T-helper 1 cell treated with Interleukin-12 subunit alpha and Interleukin-12 subunit beta and Interleukin-4 antibody, amounts not matched to agents 30 ng/mL and 1 ng/mL, for 36 hours (primary cell): ENCODE measurements at regions not wholly inside any gene's neighbourhood (a gene's known extent, or its start where the extent isn't known, plus 50 kb on each side); places are given as distances from the start of the nearest gene placed in this dataset.
"Not testable (repeated sequence)": the region's sequence is repeated elsewhere in the genome, so short reads cannot be mapped to it uniquely, and the experiment has no call there.

Experiments
- intact Hi-C: fragments of 100-400 bp; cut with micrococcal nuclease; formaldehyde crosslinking; loops from one replicate; pipeline ENCODE4 v1.15.1; 2024

GRCh38 chr10:111261081-111261615 lies 184.3 kb downstream of the ADRA2A start:
- intact Hi-C loops = no loop called here

- intact Hi-C loops = no loop called here
Measured at GRCh38 chr10:111265341-111265740, 188.5 kb downstream of the ADRA2A start.

GRCh38 chr10:111266165-111266564 lies 189.3 kb downstream of the ADRA2A start:
- intact Hi-C loops = no loop called here

GRCh38 chr10:111267673-111268072 lies 190.8 kb downstream of the ADRA2A start:
- intact Hi-C loops = no loop called here

GRCh38 chr10:111273235-111273634 lies 196.4 kb downstream of the ADRA2A start:
- intact Hi-C loops = no loop called here

- intact Hi-C loops = no loop called here
Measured at GRCh38 chr10:111273635-111274034, 196.8 kb downstream of the ADRA2A start.

GRCh38 chr10:111275091-111275490 lies 198.3 kb downstream of the ADRA2A start:
- intact Hi-C loops = no loop called here

- intact Hi-C loops = no loop called here
Measured at GRCh38 chr10:111277661-111278060, 200.8 kb downstream of the ADRA2A start.

- intact Hi-C loops = no loop called here
Measured at GRCh38 chr10:111278266-111278665, 201.4 kb downstream of the ADRA2A start.

- intact Hi-C loops = no loop called here
Measured at GRCh38 chr10:111281516-111281915, 204.7 kb downstream of the ADRA2A start.

GRCh38 chr10:111289461-111289860 lies 212.6 kb downstream of the ADRA2A start:
- intact Hi-C loops = no loop called here

- intact Hi-C loops = no loop called here
Measured at GRCh38 chr10:111290649-111291048, 213.8 kb downstream of the ADRA2A start.

- intact Hi-C loops = no loop called here
Measured at GRCh38 chr10:111295788-111296187, 219.0 kb downstream of the ADRA2A start.

GRCh38 chr10:111297351-111297848 lies 220.6 kb downstream of the ADRA2A start:
- intact Hi-C loops = no loop called here

- intact Hi-C loops = no loop called here
Measured at GRCh38 chr10:111298031-111298430, 221.2 kb downstream of the ADRA2A start.

- intact Hi-C loops = no loop called here
Measured at GRCh38 chr10:111299037-111299436, 222.2 kb downstream of the ADRA2A start.

GRCh38 chr10:111303887-111304286 lies 227.1 kb downstream of the ADRA2A start:
- intact Hi-C loops = no loop called here

- intact Hi-C loops = no loop called here
Measured at GRCh38 chr10:111316722-111317212, 239.9 kb downstream of the ADRA2A start.

GRCh38 chr10:111319866-111320265 lies 243.0 kb downstream of the ADRA2A start:
- intact Hi-C loops = no loop called here

- intact Hi-C loops = no loop called here
Measured at GRCh38 chr10:111323389-111323966, 246.6 kb downstream of the ADRA2A start.

GRCh38 chr10:111332174-111332573 lies 255.3 kb downstream of the ADRA2A start:
- intact Hi-C loops = not testable (repeated sequence)

- intact Hi-C loops = no loop called here
Measured at GRCh38 chr10:111335826-111336225, 259.0 kb downstream of the ADRA2A start.

- intact Hi-C loops = no loop called here
Measured at GRCh38 chr10:111338035-111338434, 261.2 kb downstream of the ADRA2A start.
